ENCODE measurements at regions not wholly inside any gene's neighbourhood (a gene's known extent, or its start where the extent isn't known, plus 50 kb on each side); places are given as distances from the start of the nearest gene placed in this dataset.

- no peak for DNase-seq (ENCODE audit: low spot score in 2 of 2, unreplicated experiment in 2 of 2)
- peaks cover 4% of the 10 kb centered on the region for H3K27me3 Mint-ChIP-seq (ENCODE audit: low read depth)
- no peak for TF ChIP-seq CTCF (IDR thresholded peaks at IDR 0.05; ENCODE audit: unreplicated experiment)
- H3K27ac Mint-ChIP-seq: no peak overlapping the region
- no peaks in the 10 kb centered on the region for H3K4me1 Mint-ChIP-seq
- H3K9me3 Mint-ChIP-seq: no peaks in the 10 kb centered on the region
- H3K36me3 Mint-ChIP-seq: no peaks in the 10 kb centered on the region
- H3K4me3 Mint-ChIP-seq: no peak overlapping the region
These were observed 323.3 kb upstream of the TLE3 start for GRCh38 chr15:70420948-70421482.

DNA sequence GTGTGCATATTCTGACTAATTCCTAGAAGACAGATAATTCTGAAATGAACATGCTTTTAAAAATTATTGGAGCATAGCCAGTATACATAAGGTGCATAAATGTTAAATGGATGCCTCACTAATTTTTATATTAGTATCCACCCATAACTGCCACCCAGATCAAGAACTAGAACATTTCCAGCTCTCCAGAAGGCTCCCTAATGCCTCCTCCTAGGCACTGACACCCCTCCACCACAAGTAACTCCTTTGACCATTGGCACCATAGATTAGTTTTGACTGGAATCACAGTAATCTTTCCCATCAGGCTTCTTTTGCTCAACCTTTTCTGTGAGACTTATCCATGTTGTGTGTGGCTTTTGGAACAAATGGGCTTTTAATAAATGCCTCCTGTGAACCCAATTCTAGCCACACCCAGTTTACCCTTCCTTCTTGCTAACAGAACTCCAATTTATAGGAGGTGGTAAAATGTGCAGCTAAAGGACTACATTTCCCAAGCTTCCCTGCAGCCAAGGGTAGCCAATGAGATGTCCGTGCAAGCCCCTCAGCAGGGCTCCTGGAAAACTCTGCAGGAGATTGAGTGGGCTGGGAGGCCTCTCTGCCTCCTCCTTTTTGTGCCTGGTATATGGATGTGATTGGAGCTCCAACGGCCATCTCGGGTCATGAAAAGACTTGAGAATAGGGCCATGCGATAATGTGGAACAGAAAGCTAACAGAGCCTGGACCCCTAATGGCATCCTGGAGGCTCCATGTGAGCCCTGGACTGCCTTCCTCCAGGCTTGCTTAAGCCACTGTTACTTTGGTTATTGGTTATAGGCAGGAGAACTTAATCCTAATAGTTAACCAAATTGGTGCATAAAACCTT, 322.6 kb upstream of the TLE3 start:
- H3K36me3 Mint-ChIP-seq: no peaks in the 10 kb centered on the region
- no peak overlapping the region for H3K4me3 Mint-ChIP-seq
- DNase-seq (ENCODE audit: low spot score in 2 of 2, unreplicated experiment in 2 of 2): no peak
- no peaks in the 10 kb centered on the region for H3K4me1 Mint-ChIP-seq
- no peak overlapping the region for H3K27ac Mint-ChIP-seq
- no peaks in the 10 kb centered on the region for H3K9me3 Mint-ChIP-seq
- no peak for TF ChIP-seq CTCF (IDR thresholded peaks at IDR 0.05; ENCODE audit: unreplicated experiment)
- H3K27me3 Mint-ChIP-seq (ENCODE audit: low read depth): peaks cover 4% of the 10 kb centered on the region

- Mint-ChIP-seq H3K27ac (no peak overlapping the region), H3K27me3 (ENCODE audit: low read depth) (peaks cover 3% of the 10 kb centered on the region)
- no peak for TF ChIP-seq CTCF (IDR thresholded peaks at IDR 0.05; ENCODE audit: unreplicated experiment)
These were observed 321.2 kb upstream of the TLE3 start for GRCh38 chr15:70418943-70419342.

DNA sequence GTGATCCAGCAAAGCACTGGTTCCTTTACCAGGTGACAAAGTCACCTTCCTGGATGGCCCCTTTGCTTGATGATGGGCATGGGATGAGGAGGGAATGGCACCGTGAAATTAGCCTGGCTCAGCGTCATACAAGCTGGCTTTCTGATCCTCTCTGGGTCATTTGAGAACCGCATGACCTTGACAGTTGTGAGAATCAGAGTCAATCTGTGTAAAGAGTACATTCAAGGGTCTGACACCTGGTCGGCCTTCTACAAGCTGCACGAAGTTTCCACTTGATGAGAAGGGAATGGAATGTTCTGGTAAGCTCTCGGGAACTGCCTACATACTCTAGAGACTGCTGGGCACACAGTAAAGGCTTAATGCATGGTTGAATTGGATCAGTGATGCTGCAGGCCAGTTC, 319.8 kb upstream of the TLE3 start:
- Mint-ChIP-seq H3K9me3 (no peaks in the 10 kb centered on the region), H3K27me3 (ENCODE audit: low read depth) (peaks cover 3% of the 10 kb centered on the region), H3K4me3 (no peak overlapping the region), H3K4me1 (no peaks in the 10 kb centered on the region), H3K36me3 (no peaks in the 10 kb centered on the region), H3K27ac (no peak overlapping the region)
- no peak for TF ChIP-seq CTCF (IDR thresholded peaks at IDR 0.05; ENCODE audit: unreplicated experiment)
- no peak for DNase-seq (ENCODE audit: low spot score in 2 of 2, unreplicated experiment in 2 of 2)

More at GRCh38 chr15:70418943-70419342, 321.2 kb upstream of the TLE3 start:
- Mint-ChIP-seq H3K4me3 (no peak overlapping the region), H3K36me3 (no peaks in the 10 kb centered on the region), H3K4me1 (no peaks in the 10 kb centered on the region), H3K9me3 (no peaks in the 10 kb centered on the region)
- no peak for DNase-seq (ENCODE audit: low spot score in 2 of 2, unreplicated experiment in 2 of 2)

GRCh38 chr15:70416829-70417228, 319.1 kb upstream of the TLE3 start:
- Mint-ChIP-seq H3K27ac (no peak overlapping the region), H3K4me3 (no peak overlapping the region), H3K4me1 (no peaks in the 10 kb centered on the region), H3K9me3 (no peaks in the 10 kb centered on the region), H3K27me3 (ENCODE audit: low read depth) (peaks cover 3% of the 10 kb centered on the region), H3K36me3 (no peaks in the 10 kb centered on the region)
- TF ChIP-seq CTCF (IDR thresholded peaks at IDR 0.05; ENCODE audit: unreplicated experiment): no peak
- DNase-seq (ENCODE audit: low spot score in 2 of 2, unreplicated experiment in 2 of 2): no peak
